Jurkat, Clone E6-1 (cell line): ENCODE measurements at regions not wholly inside any gene's neighbourhood (a gene's known extent, or its start where the extent isn't known, plus 50 kb on each side); places are given as distances from the start of the nearest gene placed in this dataset.
A peak's percentile ranks its signal among the peaks of the same experiment; 100 is the strongest.

Experiments used
- DNase-seq: peaks from one replicate; pipeline ENCODE4 v3.0.0-alpha.2; 2011; ENCODE audit warnings: low read depth, low spot score
- H3K4me3 ChIP-seq: 2 replicates; pipeline ENCODE4 v1.5.1; 2011; ENCODE audit warnings: mild to moderate bottlenecking, low read length, control low read depth, moderate library complexity

DNA sequence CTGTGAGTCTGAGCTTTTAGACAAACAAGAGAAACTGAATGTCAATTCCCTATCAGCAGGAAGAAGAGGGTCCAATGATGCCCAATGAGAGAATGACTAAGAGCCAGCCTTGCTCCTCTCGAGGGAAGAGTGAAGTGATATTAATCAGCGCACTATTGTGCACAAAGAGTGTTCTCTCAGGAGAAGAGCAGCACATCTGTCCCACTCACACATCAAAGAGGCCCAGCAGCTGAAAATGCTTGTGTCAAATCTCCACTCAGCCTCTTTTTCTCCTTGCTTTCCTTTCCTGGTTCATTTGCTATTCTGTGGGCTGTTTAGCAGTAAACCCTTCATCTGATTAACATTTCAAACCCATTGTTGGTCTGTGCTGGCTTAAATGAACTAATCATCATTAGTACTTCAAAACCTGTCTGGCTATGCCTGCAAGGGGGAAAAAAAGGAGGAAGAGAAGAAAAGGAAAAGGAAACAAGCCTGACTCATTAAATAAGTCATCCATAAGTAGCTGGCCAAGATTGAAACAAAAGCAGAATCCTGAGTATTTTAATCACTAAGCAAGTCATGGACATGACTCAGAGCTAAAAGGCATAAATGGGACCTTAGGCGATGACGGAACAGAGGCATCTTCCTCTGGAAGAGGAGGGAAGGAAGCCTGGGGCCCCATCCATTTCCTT is 912.7 kb downstream of the TUSC7 start:
- no peak overlapping the region for H3K4me3 ChIP-seq
- no peak for DNase-seq

DNA sequence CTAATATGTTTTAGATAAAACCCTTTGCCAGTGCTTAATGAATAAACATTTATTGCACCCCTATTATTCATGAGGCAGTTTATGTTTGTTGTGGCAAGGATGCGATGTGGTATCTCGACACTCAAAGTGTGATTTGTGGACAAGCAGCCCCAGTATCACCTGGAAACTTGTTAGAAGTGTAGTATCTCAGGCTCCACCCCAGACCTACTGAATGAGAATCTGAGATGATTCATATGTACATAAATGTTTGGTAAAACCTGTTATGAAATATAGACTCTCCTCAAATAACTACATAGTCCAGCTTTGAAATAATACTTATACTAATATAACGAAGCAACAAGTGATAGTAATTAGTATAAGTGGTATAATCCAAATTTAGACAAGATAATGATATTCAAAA is 914.8 kb downstream of the TUSC7 start:
- no peak overlapping the region for H3K4me3 ChIP-seq
- no peak for DNase-seq

DNA sequence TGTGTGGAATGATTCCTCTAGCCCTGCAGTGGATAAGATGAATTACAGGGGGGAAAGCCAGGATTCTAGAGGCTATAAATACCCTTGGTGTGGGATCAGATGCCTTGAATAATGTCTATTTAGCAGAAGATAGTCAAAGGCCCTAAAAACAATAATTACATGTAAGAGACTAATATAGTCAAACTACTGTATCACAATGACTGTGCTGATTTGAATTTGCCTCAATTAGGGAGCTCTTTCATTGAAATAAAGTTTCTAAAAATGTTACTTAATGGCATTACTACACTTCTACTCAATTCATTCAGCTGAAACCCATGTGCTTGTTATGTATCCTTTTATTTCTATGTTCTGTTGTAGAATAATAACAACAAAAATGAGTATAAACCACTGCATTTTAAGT is 915.6 kb downstream of the TUSC7 start:
- DNase-seq, result no peak

DNA sequence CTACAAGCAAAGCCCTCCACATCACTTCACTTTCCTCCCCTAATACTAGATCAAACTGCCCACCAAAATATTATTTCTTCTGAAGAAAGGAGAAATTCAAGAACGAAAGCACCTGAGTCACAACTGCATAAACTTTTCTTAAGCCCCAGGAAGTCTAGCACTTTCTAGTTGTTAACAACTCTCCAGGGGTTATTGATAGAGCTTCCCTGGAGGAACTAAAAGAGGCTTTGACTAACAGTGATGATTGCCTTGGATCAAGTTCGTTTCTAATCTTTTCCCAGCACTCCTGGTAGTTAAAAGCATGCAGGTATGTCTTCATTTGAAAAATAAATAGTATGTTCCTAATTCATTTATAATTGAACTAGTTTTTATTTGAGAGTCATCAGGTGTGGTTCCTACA is 917.0 kb downstream of the TUSC7 start:
- DNase-seq, result no peak
- H3K4me3 ChIP-seq, result no peak overlapping the region

More for the DNA sequence above, 915.6 kb downstream of the TUSC7 start:
- no peak overlapping the region for H3K4me3 ChIP-seq

DNA sequence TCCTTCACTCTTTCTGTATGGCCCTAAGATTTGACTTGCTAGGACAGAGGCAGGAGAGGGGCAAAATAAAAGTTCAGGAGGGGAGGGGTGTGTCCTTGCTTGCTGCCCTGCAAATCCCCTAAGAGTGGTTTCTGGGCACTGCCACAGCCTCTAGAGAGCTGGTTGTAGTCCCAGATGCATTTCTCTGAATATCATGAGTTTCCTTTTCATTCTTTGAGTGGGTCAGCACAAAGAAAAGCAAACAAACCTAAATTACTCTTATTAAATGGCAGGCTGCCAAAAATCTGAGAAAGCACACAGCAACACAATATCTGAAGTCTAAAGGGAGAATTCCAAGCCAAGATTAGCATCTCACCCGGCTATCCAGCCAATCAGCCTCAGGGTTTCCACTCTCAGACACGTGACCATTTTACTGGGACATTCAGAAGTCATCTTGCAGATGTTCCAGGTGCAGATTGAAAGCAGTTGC is 919.3 kb downstream of the TUSC7 start:
- DNase-seq, result no peak
- no peak overlapping the region for H3K4me3 ChIP-seq

DNA sequence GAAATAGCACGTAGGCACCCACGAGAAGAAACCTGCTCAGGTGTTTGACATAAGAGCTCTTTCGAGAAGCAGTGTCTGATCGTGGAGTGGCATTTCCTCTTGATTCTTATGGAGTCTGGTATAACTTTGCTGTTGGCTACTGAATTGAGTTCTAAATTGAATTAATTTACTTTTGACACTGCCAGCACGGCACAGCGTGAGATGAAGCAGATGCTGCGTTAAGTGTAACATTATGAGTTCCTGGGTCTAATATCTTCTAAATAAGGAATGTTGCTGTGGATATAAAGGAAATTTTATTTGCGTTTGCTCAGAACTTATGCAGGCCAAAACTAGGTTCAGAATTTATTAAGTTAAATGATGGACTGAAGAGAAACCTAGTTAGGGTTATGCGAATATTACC is 919.9 kb downstream of the TUSC7 start:
- H3K4me3 ChIP-seq, result no peak overlapping the region
- DNase-seq, result no peak

DNA sequence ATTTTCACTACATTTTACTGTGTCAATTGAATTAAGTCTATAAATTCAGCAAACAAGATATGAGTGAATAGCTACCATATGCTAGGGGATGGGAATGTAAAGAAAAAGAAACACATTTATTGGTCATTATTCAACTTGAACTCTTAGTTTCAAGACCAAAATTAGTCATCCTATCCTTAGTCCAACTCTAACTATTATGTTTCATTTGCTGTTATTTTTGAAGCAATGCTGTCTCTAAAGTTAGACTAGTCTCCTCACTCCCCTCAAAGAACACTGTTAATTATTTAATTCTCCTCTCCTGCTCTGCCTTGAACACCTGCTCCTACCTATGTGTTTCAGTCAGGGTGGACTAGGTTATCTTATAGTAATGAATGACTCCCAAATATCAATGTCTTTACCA is 920.9 kb downstream of the TUSC7 start:
- DNase-seq, result no peak
- H3K4me3 ChIP-seq, result no peak overlapping the region

DNA sequence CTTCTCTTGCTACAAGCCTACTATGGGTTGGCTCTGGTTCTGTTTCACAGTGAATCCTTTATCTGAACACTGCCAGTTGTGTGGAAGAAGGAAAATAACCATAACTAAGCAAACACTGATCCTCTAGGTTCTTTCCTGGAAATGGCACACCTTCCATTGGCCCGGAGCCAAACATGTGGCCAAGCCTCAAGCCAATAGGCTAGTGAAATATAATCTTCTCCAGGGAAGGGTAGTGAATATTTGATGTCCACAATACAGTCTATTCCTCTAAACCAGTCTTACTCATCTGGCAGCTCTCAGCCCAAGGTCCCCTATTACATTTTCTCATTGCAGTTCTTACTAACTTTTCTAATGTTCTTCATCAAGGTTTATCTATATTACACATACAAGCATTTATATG is 921.3 kb downstream of the TUSC7 start:
- H3K4me3 ChIP-seq, result no peak overlapping the region
- no peak for DNase-seq

DNA sequence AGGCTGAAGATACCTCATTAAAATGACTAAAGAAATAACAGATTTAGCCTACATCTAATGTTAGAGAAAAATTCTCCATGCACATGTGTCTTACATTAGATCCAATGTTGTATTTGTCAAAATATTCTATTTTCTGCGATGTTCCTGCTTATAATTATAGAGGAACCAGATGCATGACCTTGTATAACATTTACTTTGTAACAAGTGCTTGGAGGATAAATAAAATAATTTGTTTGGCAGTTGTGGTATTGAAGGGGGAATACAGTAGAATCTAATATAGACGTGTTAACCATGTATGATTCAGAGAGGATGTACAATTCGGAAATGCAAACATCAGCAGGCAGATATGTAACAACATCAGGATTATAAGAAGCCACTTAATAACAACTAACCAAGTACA is 922.2 kb downstream of the TUSC7 start:
- no peak for DNase-seq
- no peak overlapping the region for H3K4me3 ChIP-seq

DNA sequence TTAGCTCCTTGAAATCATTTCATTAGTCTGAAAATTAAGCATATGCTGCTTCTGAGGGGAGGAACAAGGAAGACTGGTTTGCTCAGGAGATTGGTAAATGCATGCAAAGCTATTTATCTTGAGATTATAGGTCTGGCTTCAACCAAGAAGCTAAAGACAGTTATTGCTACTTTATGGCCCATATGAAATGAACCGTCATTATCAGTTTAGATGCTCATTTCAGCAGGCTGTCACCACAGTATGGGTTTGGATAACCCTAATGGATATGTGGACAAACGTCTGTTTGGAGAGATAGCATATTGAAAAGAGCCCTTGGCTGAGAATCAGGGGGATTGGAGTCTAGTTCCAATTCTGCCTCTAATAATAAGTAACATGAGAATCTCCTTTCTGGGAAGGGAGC is 922.6 kb downstream of the TUSC7 start:
- no peak for DNase-seq
- H3K4me3 ChIP-seq, result no peak overlapping the region

DNA sequence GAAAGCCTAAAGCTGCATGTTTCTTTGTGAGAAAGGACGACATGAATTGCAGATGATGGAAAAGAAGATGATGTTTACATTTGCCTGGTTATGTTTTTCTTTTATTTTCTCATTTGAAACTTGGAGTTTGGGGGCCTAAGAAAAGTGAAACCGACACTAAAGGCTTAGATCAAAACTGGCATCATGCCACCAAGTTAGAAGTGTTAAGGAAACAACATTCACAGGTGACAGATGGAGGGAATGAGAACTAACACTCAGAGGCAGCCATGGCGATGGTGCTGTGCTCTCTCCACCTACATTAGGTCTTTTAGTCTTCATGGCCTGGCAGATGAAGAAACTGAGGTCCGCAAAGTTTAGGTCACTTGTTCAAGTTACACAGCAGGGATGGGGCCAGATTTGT is 923.6 kb downstream of the TUSC7 start:
- H3K4me3 ChIP-seq, result no peak overlapping the region
- no peak for DNase-seq

DNA sequence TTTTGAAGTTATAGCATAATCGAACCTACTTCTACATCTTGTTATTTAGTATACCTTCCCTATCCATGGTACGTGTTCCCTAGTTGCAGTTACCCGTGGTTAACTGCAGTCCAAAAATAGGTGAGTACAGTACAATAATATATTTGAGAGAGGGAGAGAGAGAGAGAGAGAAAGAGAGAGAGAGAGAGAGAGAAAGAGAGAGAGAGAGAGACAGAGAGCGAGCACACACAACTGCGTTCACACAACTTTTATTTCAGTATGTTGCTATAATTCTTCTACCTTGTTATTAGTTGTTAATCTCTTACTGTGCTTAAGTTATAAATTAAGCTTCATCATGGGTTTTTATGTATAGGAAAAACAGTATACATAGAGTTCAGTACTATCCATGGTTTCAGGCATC is 928.1 kb downstream of the TUSC7 start:
- DNase-seq, result no peak
- no peak overlapping the region for H3K4me3 ChIP-seq

DNA sequence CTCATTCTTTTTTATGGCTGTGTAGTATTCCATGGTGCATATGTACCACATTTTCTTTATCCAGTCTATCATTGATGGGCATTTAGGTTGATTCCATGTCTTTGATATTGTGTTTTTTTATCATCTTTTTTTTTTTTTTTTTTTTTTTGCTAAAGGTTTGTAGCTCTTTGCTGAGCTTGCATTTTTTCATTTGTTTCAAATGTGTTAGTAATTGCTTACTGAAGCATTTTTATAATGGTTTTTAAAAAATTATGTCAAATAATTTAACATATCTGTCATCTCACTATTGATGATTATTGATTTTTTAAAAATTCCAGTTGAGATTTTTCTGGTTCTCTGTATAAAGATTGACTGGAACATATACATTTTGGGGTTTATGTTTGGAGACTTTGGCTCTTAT is 934.6 kb downstream of the TUSC7 start:
- no peak for DNase-seq
- H3K4me3 ChIP-seq, result no peak overlapping the region

DNA sequence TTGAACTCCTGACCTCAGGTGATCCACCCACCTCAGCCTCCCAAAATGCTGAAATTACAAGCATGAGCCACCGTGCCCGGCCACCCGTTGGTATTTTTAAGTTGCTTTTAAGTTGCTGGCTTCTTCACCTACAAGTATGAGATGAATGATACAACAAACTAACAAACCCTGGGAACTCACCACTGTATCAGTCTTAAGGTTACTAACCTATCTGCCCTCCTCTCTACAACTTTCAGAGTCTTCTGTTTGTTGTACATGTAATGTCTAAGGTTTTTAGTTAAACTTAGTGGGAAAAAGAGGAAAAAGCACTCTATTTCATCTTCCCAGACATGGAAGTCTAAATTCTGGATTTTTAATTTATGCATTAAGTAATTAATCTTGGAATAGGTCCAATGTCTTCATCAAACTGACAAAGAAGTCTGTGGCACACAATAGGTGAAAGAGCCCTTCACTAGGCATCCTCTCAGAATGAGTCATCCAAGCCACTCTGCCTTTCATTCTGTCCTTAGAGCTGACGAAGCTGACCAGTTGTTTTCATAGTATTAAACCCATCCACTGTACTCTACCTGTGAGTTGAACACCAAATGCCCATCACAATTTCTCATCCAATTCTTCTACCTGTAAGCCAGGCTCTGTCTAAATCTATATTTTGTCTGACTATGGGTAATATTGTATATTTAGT is 936.1 kb downstream of the TUSC7 start:
- H3K4me3 ChIP-seq, result no peak overlapping the region
- DNase-seq, result no peak

DNA sequence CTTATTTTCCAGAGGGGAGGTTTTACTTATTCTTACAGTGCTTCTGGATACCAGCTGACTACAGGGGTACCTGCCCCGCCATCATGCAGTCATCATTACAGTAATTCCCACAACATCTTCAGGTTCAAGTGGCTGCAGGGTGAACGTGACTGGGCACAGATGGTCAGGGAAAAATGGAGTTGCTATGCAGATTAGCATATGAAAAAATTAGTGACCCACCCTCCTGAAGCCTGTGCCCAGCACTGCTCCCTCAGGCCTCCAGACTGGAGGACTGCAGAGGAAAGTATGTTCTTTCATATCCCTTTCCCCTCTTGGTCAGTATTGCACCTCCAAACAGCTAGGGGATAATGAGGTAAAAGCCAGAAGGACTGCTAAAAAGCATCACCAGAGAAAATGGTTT is 937.9 kb downstream of the TUSC7 start:
- no peak overlapping the region for H3K4me3 ChIP-seq
- no peak for DNase-seq

DNA sequence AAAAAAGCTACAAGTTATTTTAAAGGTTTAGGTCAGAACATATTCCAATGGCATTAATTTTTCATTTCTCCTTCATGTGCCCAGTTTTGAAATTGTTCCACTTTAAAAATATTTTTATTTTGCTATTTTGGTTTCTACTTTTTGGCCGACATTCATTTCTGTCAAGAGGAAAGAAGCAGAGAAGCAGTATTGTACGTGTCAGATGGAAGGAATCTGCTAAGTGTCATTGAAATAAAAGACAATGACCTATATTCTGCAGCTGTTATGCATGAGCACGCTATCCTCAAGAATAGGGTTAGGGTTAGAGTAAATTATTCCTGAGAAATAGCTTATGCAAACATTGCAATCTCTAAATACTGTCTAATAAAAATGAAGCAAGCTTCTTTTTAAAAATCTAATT is 941.7 kb downstream of the TUSC7 start:
- DNase-seq, result no peak
- H3K4me3 ChIP-seq, result no peak overlapping the region

DNA sequence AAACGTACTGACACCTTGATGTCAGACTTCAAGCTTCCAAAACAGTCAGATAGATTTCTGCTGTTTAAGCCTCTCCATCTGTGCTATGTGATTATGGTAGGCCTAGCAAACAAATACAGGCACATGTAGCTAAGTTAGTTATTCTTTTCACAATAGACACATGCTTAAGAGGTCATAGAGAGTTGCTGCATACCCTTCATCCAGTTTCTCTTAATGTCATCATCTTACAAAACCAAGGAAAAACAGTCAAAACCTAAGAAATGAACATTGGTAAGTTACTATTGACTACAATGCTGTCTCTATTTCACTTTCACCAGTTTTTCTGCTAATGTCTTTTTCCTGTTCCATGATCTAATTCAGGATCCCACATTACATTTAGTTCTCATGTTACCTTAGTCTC is 946.8 kb downstream of the TUSC7 start:
- H3K4me3 ChIP-seq, result no peak overlapping the region
- no peak for DNase-seq

DNA sequence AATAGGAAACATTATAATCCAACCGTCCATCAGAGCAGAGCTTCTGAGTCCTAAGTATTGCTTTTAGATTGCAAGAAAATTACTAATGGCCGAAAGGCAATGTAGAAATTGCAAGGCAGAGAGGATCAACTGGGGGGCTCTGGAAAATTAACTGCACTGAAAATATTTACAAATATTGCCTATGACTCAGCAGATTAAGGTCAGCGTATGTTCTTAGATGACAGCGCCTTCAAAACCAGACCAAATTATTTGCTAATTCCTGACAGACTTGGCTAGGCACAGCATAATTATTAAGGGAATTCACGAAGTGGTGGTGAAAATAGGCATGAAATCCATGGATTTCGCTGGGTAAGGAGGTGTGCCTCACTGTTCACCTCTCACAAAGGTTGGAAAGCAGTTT is 947.7 kb downstream of the TUSC7 start:
- DNase-seq, result no peak
- H3K4me3 ChIP-seq, result no peak overlapping the region

DNA sequence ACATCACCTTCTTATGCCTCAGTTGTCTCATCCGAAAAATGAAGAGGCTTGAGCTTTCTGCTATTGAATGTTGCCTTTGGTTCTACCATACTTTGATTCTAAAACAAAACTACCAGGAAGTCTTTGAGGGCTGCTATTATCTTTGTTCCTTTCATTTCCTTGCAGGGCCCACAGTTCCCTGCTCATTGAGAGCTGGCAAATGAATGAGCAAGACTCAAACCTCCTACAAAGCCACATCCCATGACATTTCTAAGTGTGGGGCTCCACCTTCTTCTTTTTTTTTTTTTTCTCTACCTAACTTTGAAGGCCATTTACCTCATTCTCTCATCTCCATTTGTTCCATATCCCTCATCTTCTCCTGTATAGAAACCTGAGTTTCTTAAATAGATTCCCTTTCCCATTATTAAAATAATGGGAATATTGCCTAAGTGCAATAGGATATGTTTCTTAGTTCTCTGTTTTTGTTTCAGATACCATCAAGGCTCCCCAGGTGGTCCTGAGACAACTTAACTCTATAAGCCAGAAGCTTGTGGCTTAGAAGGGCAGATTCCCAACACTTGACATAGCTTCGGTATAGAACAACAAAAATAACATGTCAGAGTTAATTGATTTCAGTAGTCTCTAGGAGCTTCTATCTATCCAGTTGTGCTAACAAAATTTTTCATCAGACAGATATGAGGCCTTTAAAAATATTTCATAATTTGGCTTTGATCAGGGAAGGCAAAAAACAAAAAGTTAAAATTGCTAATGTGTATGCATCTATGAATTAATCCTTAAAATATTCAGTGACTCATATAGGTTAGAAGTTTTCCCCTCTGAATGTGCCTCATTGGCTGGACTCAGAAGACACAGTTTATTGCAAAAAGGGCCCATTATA is 951.6 kb downstream of the TUSC7 start:
- peak; percentile 58 for DNase-seq
- no peak overlapping the region for H3K4me3 ChIP-seq

DNA sequence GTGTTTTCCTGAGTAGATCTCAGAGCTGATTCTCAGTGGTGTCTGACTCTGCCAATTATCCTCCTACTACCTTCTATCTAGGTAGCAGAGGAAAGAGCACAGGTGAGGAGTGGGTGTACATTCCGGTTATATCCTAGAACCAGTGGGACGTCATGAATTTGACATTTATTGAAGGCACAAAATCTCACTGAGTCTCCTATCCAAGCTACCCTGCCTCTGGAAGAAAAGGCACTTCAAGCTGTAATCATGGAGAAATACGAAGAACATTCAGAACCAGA is 952.2 kb downstream of the TUSC7 start:
- no peak overlapping the region for H3K4me3 ChIP-seq
- DNase-seq, result no peak
